ENCODE measurements at regions not wholly inside any gene's neighbourhood (a gene's known extent, or its start where the extent isn't known, plus 50 kb on each side); places are given as distances from the start of the nearest gene placed in this dataset.

GRCh38 chr18:68507781-68508180, 207.1 kb downstream of the TMX3 start:
- DNase-seq (ENCODE audit: low spot score) = no peak
- no peaks in the 10 kb centered on the region for H3K4me1 ChIP-seq (ENCODE audit: insufficient read depth)
- H3K9me2 ChIP-seq (replicated peaks; ENCODE audit: insufficient read depth) = no peaks in the 10 kb centered on the region
- no peaks in the 10 kb centered on the region for H3K79me2 ChIP-seq
- no peaks in the 10 kb centered on the region for H3K36me3 ChIP-seq (replicated peaks; ENCODE audit: insufficient read depth, low read depth)
- no peaks in the 10 kb centered on the region for H3K27me3 ChIP-seq
- H3K9me3 ChIP-seq (ENCODE audit: low read depth) = no peaks in the 10 kb centered on the region
- no peak overlapping the region for H2AFZ ChIP-seq
- H3K4me3 ChIP-seq = no peak overlapping the region
- H4K20me1 ChIP-seq (ENCODE audit: insufficient read depth, poor library complexity, severe bottlenecking) = no peaks in the 10 kb centered on the region
- TF ChIP-seq CTCF (IDR thresholded peaks at IDR 0.05; ENCODE audit: poor library complexity) = no peak
- no peak for TF ChIP-seq EZH2 (IDR thresholded peaks at IDR 0.05; ENCODE audit: borderline replicate concordance)
- no peak for TF ChIP-seq EZH2phosphoT487 (IDR thresholded peaks at IDR 0.05; ENCODE audit: low read depth, severe bottlenecking, unreplicated experiment)
- 86% methylated on average over 2 of the region's 2 CpGs for WGBS (ENCODE audit: low lambda C conversion rate, missing lambda C conversion rate)
- no peak overlapping the region for H3K27ac ChIP-seq
- H3K4me2 ChIP-seq = no peak overlapping the region

- no peak overlapping the region for H3K4me3 ChIP-seq
- H3K4me1 ChIP-seq (ENCODE audit: insufficient read depth) = no peaks in the 10 kb centered on the region
- no peak overlapping the region for H3K4me2 ChIP-seq
- H3K9me2 ChIP-seq (replicated peaks; ENCODE audit: insufficient read depth) = no peaks in the 10 kb centered on the region
- no peaks in the 10 kb centered on the region for H3K36me3 ChIP-seq (replicated peaks; ENCODE audit: insufficient read depth, low read depth)
- no peak overlapping the region for H2AFZ ChIP-seq
- TF ChIP-seq EZH2 (IDR thresholded peaks at IDR 0.05; ENCODE audit: borderline replicate concordance) (no peak), CTCF (IDR thresholded peaks at IDR 0.05; ENCODE audit: poor library complexity) (no peak), EZH2phosphoT487 (IDR thresholded peaks at IDR 0.05; ENCODE audit: low read depth, severe bottlenecking, unreplicated experiment) (no peak)
- no peaks in the 10 kb centered on the region for H3K9me3 ChIP-seq (ENCODE audit: low read depth)
- no peaks in the 10 kb centered on the region for H3K27me3 ChIP-seq
- WGBS (ENCODE audit: low lambda C conversion rate, missing lambda C conversion rate) = 60% methylated on average over 3 of the region's 3 CpGs
- no peak for DNase-seq (ENCODE audit: low spot score)
- no peak overlapping the region for H3K27ac ChIP-seq
- no peaks in the 10 kb centered on the region for H3K79me2 ChIP-seq
- H4K20me1 ChIP-seq (ENCODE audit: insufficient read depth, poor library complexity, severe bottlenecking) = no peaks in the 10 kb centered on the region
These were observed 209.7 kb downstream of the TMX3 start for GRCh38 chr18:68505178-68505574.

- Histone ChIP-seq H3K4me3 (no peak overlapping the region), H2AFZ (no peak overlapping the region), H4K20me1 (ENCODE audit: insufficient read depth, poor library complexity, severe bottlenecking) (no peaks in the 10 kb centered on the region), H3K36me3 (replicated peaks; ENCODE audit: insufficient read depth, low read depth) (no peaks in the 10 kb centered on the region), H3K27me3 (no peaks in the 10 kb centered on the region), H3K4me2 (no peak overlapping the region), H3K79me2 (no peaks in the 10 kb centered on the region), H3K9me2 (replicated peaks; ENCODE audit: insufficient read depth) (no peaks in the 10 kb centered on the region), H3K27ac (no peak overlapping the region), H3K9me3 (ENCODE audit: low read depth) (no peaks in the 10 kb centered on the region), H3K4me1 (ENCODE audit: insufficient read depth) (no peaks in the 10 kb centered on the region)
- no peak for DNase-seq (ENCODE audit: low spot score)
- TF ChIP-seq EZH2 (IDR thresholded peaks at IDR 0.05; ENCODE audit: borderline replicate concordance) (no peak), CTCF (IDR thresholded peaks at IDR 0.05; ENCODE audit: poor library complexity) (no peak), EZH2phosphoT487 (IDR thresholded peaks at IDR 0.05; ENCODE audit: low read depth, severe bottlenecking, unreplicated experiment) (no peak)
- 92% methylated on average over 2 of the region's 2 CpGs for WGBS (ENCODE audit: low lambda C conversion rate, missing lambda C conversion rate)
These were observed 210.3 kb downstream of the TMX3 start for GRCh38 chr18:68504441-68505177.

Data from hepatocyte (in vitro differentiated cells).